ENCODE measurements at regions not wholly inside any gene's neighbourhood (a gene's known extent, or its start where the extent isn't known, plus 50 kb on each side); places are given as distances from the start of the nearest gene placed in this dataset.

GRCh38 chr3:68059628-68060152 is 405.3 kb upstream of the SUCLG2 start:
- Histone ChIP-seq H3K27me3 (ENCODE audit: insufficient read depth, poor library complexity, severe bottlenecking) (no peaks in the 10 kb centered on the region), H3K4me3 (replicated peaks; ENCODE audit: insufficient read depth, low read length) (no peak overlapping the region), H3K27ac (replicated peaks) (no peak overlapping the region)
- DNase-seq (ENCODE audit: low read depth in 1 of 2, low spot score in 1 of 2): no peak
- TF ChIP-seq GABPA (IDR thresholded peaks at IDR 0.05; ENCODE audit: low read depth) (no peak), POLR2AphosphoS5 (IDR thresholded peaks at IDR 0.05; ENCODE audit: low read depth) (no peak), REST (IDR thresholded peaks at IDR 0.05; ENCODE audit: insufficient replicate concordance, low read depth) (no peak), SPI1 (IDR thresholded peaks at IDR 0.05; ENCODE audit: borderline replicate concordance, low read depth) (no peak)
- TF ChIP-seq, protein P1, sequence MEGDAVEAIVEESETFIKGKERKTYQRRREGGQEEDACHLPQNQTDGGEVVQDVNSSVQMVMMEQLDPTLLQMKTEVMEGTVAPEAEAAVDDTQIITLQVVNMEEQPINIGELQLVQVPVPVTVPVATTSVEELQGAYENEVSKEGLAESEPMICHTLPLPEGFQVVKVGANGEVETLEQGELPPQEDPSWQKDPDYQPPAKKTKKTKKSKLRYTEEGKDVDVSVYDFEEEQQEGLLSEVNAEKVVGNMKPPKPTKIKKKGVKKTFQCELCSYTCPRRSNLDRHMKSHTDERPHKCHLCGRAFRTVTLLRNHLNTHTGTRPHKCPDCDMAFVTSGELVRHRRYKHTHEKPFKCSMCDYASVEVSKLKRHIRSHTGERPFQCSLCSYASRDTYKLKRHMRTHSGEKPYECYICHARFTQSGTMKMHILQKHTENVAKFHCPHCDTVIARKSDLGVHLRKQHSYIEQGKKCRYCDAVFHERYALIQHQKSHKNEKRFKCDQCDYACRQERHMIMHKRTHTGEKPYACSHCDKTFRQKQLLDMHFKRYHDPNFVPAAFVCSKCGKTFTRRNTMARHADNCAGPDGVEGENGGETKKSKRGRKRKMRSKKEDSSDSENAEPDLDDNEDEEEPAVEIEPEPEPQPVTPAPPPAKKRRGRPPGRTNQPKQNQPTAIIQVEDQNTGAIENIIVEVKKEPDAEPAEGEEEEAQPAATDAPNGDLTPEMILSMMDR (IDR thresholded peaks at IDR 0.05; ENCODE audit: insufficient read depth, low read length): no peak

DNA sequence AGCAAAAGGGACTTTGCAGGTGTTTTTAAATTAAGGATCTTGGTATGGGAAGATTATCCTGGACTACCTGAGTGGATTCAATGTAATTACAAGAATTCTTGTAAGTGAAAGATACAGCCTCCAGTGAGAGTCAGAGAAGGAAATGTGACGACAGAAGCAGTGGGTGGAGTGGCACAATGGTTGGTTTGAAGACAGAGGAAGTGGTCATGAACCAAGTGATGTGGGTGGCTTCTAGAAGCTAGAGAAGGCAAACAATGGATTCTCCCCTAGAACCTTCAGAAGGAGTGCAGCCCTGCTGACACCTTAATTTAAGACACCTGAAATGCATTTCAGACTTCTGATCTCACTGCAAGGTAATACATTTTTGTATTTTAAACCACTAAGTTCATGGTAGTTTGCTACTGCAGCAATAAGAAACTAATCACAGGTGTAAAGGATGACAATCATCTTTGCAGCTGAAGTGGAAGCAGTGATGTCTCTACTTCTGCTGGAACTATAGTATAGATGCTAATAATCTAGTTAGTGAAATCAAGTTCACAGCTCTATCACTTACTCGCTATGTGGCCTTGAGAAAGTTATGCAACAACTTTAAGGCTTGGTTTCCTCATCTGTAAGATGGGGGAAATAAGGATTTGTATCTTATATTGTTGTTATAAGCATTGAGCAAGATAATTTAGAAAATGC is 403.4 kb upstream of the SUCLG2 start:
- TF ChIP-seq REST (IDR thresholded peaks at IDR 0.05; ENCODE audit: insufficient replicate concordance, low read depth) (no peak), GABPA (IDR thresholded peaks at IDR 0.05; ENCODE audit: low read depth) (no peak), SPI1 (IDR thresholded peaks at IDR 0.05; ENCODE audit: borderline replicate concordance, low read depth) (no peak), POLR2AphosphoS5 (IDR thresholded peaks at IDR 0.05; ENCODE audit: low read depth) (no peak)
- TF ChIP-seq, protein P1 (IDR thresholded peaks at IDR 0.05; ENCODE audit: insufficient read depth, low read length): no peak
- no peak overlapping the region for H3K27ac ChIP-seq (replicated peaks)
- H3K27me3 ChIP-seq (ENCODE audit: insufficient read depth, poor library complexity, severe bottlenecking): no peaks in the 10 kb centered on the region
- no peak for DNase-seq (ENCODE audit: low read depth in 1 of 2, low spot score in 1 of 2)
- no peak overlapping the region for H3K4me3 ChIP-seq (replicated peaks; ENCODE audit: insufficient read depth, low read length)

- TF ChIP-seq GABPA (IDR thresholded peaks at IDR 0.05; ENCODE audit: low read depth) (no peak), SPI1 (IDR thresholded peaks at IDR 0.05; ENCODE audit: borderline replicate concordance, low read depth) (no peak), POLR2AphosphoS5 (IDR thresholded peaks at IDR 0.05; ENCODE audit: low read depth) (no peak), REST (IDR thresholded peaks at IDR 0.05; ENCODE audit: insufficient replicate concordance, low read depth) (no peak)
- TF ChIP-seq, protein P1 (IDR thresholded peaks at IDR 0.05; ENCODE audit: insufficient read depth, low read length): no peak
- H3K4me3 ChIP-seq (replicated peaks; ENCODE audit: insufficient read depth, low read length): no peak overlapping the region
- no peak overlapping the region for H3K27ac ChIP-seq (replicated peaks)
- no peaks in the 10 kb centered on the region for H3K27me3 ChIP-seq (ENCODE audit: insufficient read depth, poor library complexity, severe bottlenecking)
- DNase-seq (ENCODE audit: low read depth in 1 of 2, low spot score in 1 of 2): no peak
Observed at GRCh38 chr3:68056556-68056955, 402.1 kb upstream of the SUCLG2 start.
